ENCODE measurements at regions not wholly inside any gene's neighbourhood (a gene's known extent, or its start where the extent isn't known, plus 50 kb on each side); places are given as distances from the start of the nearest gene placed in this dataset.

GRCh38 chr7:33821970-33822369 lies 83.4 kb upstream of the BMPER start:
- DNase-seq: no peak

- DNase-seq: no peak
Observed at GRCh38 chr7:33823913-33824312, 81.4 kb upstream of the BMPER start.

- DNase-seq: no peak
Observed at GRCh38 chr7:33824911-33825459, 80.4 kb upstream of the BMPER start.

DNA sequence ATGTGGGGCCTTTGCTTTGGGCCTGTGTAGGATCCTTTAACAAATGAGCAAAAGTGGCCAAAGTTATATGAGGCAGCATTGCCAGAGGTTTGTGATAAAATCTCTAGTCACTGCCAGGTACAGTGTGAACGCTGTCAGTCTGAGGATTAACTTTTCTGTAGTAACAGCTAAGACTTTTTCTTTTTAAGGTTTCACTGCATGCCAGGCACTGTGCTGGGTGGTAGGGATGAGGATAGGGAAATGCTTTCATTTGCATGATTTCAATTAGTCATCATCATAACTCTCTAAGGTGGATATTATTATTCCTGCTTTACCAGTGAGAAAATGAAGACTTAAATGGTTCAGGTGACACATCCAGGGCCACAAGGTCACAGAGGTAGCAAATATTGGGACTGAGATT lies 79.7 kb upstream of the BMPER start:
- DNase-seq: no peak

- no peak for DNase-seq
Observed at GRCh38 chr7:33829536-33829935, 75.8 kb upstream of the BMPER start.

DNA sequence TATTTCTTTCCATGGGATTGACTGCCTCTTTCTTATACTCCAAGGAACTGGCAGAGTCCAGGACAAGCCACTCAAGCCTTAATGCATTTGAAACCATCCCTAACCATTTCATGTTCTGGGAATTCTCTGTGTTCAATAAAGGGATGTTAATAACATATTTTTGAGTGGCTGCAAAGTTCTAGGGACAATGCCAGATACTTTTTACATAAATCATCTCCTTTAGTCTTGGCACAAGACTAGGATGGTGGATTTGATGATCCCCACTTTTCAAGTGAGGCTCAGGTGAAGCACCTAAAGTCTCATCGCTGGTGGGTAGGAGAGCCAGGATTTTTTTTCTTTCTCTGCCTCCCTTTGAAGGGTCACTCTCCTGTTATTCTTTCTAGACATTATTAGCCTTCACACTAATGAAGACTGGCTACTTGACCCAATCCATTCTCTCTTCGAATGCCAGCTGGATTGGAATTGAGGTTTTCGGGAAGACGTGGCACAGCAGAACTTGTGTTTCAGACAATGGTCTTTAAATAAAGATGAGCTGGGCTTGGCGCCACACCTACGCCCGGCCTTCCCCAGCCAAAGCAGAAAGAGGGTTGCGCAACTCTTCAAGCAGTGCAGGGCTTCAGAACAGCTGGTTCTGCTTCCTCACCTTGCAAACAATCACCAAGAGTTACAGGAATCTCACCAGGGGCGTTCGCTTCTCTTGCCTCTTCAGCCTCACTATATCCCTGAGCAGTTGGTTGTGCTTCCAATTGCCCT lies 73.8 kb upstream of the BMPER start:
- no peak for DNase-seq

- no peak for DNase-seq
Observed at GRCh38 chr7:33832271-33832721, 73.0 kb upstream of the BMPER start.

DNA sequence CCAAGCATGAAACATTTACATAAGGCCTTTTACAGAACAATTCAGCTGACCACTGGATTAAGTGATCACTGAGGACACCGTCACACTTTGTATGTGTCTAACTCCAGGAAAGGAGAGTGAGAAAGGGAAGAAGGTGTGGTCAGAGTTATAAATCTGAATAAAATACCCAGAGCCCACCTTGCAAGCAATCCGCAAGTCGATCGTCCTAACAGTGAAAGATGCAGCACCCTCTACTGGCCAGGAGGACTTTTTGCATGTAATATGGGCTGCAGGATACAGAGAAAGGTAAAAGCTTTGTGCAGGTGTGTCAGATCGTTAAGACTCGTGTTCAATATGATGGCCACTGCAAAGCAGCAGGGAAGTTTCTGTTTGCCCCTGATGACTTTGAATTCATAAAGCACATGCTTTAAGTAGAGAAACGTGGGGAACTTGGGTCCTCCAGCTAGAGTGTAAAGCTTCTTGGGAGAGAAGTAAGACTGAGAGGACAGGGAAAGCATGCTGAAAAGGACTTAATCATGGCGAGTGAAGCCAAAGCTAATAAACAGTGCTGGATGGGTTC lies 68.5 kb upstream of the BMPER start:
- no peak for DNase-seq

DNA sequence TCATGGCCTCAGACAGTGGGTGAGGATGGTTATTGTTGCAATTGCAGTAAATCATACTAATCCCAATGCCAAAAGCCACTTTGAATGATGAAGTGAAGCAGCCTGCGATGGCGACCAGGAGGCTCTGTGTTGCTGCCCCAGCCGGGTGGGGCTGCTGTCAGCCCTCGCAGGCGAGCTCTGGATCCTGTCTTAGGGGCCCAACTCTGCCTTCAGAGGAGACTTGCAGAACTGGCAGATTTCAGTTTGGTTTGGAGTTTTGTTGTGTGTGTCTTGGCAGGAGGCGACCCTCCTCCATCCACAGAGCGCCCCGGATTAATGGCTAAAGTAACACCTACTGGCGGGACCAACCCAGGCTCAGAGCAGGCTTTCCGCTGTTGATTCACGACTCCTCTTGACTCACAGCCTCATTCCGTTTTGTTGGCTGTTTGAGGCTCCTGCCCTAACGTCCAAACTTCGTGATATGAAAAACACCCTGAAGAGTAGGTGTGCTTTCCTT lies 67.9 kb upstream of the BMPER start:
- no peak for DNase-seq

GRCh38 chr7:33841031-33841430 lies 64.3 kb upstream of the BMPER start:
- DNase-seq: no peak

DNA sequence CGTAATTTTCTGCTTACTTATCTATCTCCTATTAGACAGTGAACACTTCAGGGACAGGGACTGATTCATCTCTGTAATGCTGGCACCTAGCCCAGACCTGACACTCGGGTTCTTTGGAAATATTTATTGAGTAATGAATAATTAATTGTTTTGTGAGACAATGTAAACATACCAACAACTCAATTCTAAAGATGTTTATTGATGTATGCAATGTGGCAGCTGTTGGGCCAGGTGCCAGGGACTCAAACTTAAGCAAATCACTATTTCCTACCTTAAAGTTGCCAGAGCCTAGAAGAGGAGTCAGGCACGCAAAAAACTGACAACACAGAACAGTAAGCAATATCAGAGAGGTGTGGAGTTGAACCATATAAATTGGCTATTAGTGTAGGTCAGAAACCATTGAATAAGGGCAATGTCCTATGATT lies 63.6 kb upstream of the BMPER start:
- DNase-seq: peak; percentile 67

DNA sequence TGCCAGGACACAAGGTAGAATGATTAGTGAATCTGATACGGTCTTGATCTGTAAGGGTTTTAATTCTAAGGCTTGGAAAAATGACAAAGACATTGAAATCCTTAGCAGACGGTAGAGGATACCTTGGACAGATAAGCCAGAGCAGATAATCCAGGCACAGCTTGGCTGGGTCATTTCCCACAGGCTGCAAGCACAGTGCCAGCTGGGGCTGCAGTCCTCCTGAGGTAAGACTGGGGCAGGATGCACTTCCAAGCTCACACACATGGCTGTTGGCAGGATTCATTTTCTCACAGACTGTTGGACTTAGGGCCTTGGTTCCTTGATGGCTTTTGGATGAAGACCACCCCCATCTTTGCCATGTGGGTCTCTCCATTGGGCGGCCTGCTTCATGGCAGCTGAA lies 63.2 kb upstream of the BMPER start:
- no peak for DNase-seq

DNA sequence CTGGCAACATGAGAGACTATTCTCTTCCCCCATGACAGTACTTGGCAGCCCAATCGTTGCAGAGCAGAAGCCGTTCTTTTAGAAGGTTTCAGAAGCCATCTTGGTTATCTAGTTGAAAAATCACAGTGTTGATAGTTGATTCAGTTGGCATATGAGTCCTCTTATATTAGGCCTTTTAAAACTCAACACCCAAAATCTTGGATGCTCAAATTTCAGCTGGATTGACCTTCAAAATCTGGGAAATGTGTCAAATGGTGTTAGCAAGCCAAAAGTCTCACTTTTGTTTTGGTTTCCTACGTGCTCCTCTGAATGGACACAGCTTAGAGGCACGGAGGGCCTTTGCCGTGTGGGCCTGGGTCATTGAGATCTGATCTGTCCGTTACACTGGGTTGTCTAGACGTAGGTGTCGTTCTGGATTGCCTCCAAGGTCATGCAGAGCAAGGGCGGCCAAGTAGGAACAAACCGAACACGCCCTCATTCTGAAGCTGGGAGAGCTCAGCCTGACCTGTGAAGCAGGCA lies 59.3 kb upstream of the BMPER start:
- no peak for DNase-seq

GRCh38 chr7:33849004-33849403 lies 56.3 kb upstream of the BMPER start:
- no peak for DNase-seq

GRCh38 chr7:33849971-33850559 lies 55.3 kb upstream of the BMPER start:
- DNase-seq: no peak

DNA sequence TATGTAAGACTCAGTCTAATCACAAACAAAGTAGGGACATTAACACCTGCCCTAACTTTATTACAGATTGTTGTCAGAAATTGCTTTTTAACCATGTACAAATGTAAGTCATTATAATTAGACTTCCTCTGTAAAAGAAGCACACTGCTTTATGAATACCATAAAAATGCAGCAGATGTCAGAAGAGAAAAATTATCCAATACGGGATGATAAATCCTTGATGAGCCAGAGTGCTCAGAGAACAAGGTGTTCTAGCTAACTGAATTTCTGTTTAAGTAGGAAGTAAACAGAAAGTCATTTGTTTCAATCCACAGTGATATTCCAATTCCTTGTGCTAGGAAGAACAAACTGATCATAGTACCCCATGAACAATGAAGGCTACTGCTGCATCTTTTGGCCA lies 54.6 kb upstream of the BMPER start:
- DNase-seq: no peak

- no peak for DNase-seq
Observed at GRCh38 chr7:33852838-33853237, 52.5 kb upstream of the BMPER start.

- DNase-seq: no peak
Observed at GRCh38 chr7:33853361-33854062, 51.8 kb upstream of the BMPER start.

DNA sequence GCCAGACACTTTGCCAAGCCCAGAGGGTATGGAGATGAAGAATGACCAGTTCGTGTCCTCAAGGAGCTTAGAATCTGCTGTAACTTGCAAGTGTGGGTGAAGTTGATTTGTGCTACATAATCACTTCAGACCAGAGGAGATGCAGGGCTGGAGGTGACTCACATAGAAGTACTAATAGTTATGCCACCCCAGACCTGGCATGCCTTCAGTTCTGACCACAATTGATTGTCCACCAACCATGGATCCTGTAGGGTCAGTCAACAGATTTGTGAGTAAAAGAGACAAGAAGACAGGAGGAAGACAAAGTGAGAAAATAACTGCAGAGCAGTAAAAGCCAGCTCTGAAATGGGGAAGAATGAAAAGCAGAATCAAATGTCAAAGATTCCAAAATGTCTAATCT lies 51.2 kb upstream of the BMPER start:
- DNase-seq: no peak

GRCh38 chr7:33854801-33855350 lies 50.5 kb upstream of the BMPER start:
- DNase-seq: no peak

Measured in NCI-H1092 (cell line).